MCF 10A (cell line): ENCODE measurements at regions not wholly inside any gene's neighbourhood (a gene's known extent, or its start where the extent isn't known, plus 50 kb on each side); places are given as distances from the start of the nearest gene placed in this dataset.

Experiments used
- BruUV-seq: library from RNA; stranded (reverse); fragments of 400-500 nt; replicated peaks from 2 replicates; lab custom pipeline; 2021; lab: Mats Ljungman, UMichigan
- CTCF ChIA-PET: fragments of 300-600 bp; sonication (Branson Sonifier 250); formaldehyde crosslinking; extraction: SDS; loops from one replicate; lab custom pipeline; 2021; ENCODE audit warnings: antibody characterized with exemption, inconsistent platforms; lab: Yijun Ruan, JAX
- POLR2A ChIA-PET: fragments of 300-600, 350-650 bp; sonication (Branson Sonifier 250); formaldehyde crosslinking; extraction: SDS; loops from one replicate; lab custom pipeline; 2020; ENCODE audit warnings: antibody characterized with exemption, inconsistent platforms; lab: Yijun Ruan, JAX
- DNase-seq: peaks from one replicate; pipeline ENCODE4 v3.0.0-alpha.2; 2018; ENCODE audit not compliant: unreplicated experiment
- H3K27ac Mint-ChIP-seq: one replicate; pipeline ENCODE4 v1.8.0; 2022; ENCODE audit warnings: mild to moderate bottlenecking, low read depth, mixed read lengths; ENCODE audit not compliant: unreplicated experiment
- H3K27me3 Mint-ChIP-seq: one replicate; pipeline ENCODE4 v1.8.0; 2022; ENCODE audit warnings: mixed read lengths; ENCODE audit not compliant: insufficient read depth, unreplicated experiment
- H3K36me3 Mint-ChIP-seq: one replicate; pipeline ENCODE4 v1.8.0; 2022; ENCODE audit warnings: mild to moderate bottlenecking, moderate library complexity, mixed read lengths; ENCODE audit not compliant: insufficient read depth, unreplicated experiment
- H3K4me1 Mint-ChIP-seq: one replicate; pipeline ENCODE4 v1.8.0; 2022; ENCODE audit warnings: mixed read lengths; ENCODE audit not compliant: insufficient read depth, unreplicated experiment
- H3K4me3 Mint-ChIP-seq: one replicate; pipeline ENCODE4 v1.8.0; 2022; ENCODE audit warnings: mild to moderate bottlenecking, moderate library complexity, mixed read lengths; ENCODE audit not compliant: unreplicated experiment
- H3K9me3 Mint-ChIP-seq: one replicate; pipeline ENCODE4 v1.8.0; 2022; ENCODE audit warnings: mixed read lengths; ENCODE audit not compliant: unreplicated experiment
- intact Hi-C: fragments of 100-400 bp; cut with micrococcal nuclease; formaldehyde crosslinking; loops from 2 replicates; pipeline ENCODE4 v1.14.1; 2022
- TF ChIP-seq, protein P1 (sequence below): fragments of 200-600 bp; IDR thresholded peaks from one replicate; pipeline ENCODE4 v1.8.0; 2022; ENCODE audit warnings: antibody characterized with exemption, mild to moderate bottlenecking; ENCODE audit not compliant: unreplicated experiment

DNA sequence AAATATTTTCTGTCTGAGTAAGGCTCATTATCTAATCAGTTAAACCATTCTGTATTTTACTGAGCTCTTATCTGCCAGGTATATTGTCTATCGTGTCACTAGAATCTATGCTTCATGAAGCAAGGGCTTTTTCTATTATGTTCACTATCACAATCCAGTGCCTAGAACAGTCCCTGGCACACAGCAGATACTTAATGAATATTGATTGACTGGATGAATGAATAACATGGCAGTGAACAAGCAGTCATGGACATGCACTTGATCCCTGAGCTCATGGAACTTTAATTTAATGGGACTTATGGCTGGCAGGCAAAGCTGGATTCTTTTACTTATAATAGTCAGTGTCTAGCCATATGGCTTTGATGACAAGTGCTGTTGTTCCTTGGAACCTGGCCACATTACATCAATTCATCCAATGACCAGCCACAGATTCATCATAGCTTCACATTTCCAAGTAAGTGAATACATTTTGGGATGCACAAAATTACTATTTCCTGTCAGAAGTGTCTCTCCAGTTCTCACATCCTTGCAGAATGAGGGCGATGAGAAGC, 214.8 kb downstream of the COG6 start:
- H3K9me3 Mint-ChIP-seq, result no peaks in the 10 kb centered on the region
- no peaks in the 10 kb centered on the region for H3K4me1 Mint-ChIP-seq
- TF ChIP-seq, protein P1, sequence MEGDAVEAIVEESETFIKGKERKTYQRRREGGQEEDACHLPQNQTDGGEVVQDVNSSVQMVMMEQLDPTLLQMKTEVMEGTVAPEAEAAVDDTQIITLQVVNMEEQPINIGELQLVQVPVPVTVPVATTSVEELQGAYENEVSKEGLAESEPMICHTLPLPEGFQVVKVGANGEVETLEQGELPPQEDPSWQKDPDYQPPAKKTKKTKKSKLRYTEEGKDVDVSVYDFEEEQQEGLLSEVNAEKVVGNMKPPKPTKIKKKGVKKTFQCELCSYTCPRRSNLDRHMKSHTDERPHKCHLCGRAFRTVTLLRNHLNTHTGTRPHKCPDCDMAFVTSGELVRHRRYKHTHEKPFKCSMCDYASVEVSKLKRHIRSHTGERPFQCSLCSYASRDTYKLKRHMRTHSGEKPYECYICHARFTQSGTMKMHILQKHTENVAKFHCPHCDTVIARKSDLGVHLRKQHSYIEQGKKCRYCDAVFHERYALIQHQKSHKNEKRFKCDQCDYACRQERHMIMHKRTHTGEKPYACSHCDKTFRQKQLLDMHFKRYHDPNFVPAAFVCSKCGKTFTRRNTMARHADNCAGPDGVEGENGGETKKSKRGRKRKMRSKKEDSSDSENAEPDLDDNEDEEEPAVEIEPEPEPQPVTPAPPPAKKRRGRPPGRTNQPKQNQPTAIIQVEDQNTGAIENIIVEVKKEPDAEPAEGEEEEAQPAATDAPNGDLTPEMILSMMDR, result no peak
- no peak overlapping the region for H3K4me3 Mint-ChIP-seq
- no peak for DNase-seq
- ChIA-PET CTCF (interaction anchor here (0.6 kb wide), 2 partner anchors 217 to 816 kb away, joined by 3 to 4 read pairs; no protein-coding TSS in a partner anchor), POLR2A (interaction anchor here (0.6 to 0.9 kb wide), 2 partner anchors 18 to 46 kb away, joined by 3 read pairs; no protein-coding TSS in a partner anchor)
- no TSS peak for BruUV-seq
- H3K27ac Mint-ChIP-seq, result no peak overlapping the region
- H3K27me3 Mint-ChIP-seq, result no peaks in the 10 kb centered on the region
- no peaks in the 10 kb centered on the region for H3K36me3 Mint-ChIP-seq
- intact Hi-C loops, result no loop called here

DNA sequence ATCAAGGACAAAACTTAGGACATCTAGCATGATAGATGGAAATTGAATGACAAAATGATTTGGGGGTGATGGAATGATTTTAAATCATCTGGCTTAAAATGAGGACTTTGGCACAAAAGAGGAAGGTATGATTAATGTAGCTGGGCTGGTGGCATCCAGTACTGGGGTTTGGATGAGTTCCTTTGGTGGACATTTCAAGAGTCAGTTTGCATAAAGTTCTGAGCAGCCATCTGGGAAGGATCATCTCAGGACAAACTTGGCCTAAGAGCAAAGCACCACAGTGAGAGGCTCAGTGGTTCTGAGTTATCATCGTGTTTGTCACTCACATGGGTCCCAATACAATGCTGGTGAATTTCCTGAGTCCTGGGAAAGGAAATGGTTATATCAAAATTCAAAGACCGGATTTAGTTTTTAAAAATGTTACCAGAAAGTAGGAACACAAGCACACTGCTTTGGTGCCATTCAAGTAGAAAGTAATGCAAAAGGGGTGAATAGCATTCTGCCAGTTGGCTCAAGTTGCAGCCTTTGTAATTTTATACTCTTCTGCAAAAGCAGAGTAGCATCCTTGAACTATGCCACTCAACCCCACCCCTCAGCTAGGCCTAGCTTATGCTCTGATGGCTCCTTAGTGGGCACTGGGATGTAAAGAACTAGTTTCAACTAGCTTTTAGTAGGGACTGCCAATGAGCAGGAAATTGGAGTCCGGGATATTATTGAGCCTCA, 219.0 kb downstream of the COG6 start:
- intact Hi-C loops, result no loop called here

DNA sequence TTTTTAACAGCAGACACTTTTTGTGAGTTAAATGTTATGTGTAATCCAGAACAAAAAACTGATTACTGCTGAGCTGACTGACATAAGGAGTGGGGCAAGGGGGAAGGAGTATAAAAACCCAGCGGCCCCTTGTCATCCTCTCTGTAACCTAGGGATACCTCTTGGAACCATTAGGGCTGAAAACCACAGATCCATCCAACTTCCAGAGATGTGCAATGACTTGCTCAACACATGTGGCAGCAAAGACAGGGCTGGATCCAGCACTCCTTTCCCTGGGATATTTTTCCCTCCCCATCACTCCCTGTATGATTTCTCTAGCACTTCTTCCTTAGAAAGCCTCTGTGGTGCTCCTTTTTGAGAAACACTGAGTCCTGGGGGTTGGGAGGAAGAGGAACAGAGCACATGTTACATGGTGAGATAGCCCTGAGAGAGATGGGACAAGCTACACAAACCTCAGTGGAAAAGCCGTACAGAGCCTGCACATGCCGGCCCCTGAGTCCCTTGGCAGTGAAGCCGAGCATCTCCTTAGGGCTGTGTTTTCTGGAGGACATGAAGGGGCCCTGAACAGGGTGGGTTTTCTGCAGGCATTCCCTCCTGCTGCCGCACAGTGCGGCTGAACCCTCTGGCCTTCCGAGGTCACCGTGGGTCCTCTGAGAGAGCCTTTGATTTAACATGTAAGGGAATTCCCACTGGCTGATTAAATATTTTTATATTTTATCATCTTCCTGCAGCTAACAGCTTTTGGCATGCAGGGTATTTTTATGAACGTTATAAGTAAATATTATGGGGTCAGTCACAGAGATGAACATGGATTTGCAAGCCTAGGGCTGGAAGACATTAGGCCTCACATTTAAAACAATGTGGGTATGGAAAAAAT, 219.9 kb downstream of the COG6 start:
- H3K4me1 Mint-ChIP-seq, result no peaks in the 10 kb centered on the region
- no peaks in the 10 kb centered on the region for H3K27me3 Mint-ChIP-seq
- H3K9me3 Mint-ChIP-seq, result no peaks in the 10 kb centered on the region
- TF ChIP-seq, protein P1, result no peak
- ChIA-PET POLR2A (no interaction called here), CTCF (no interaction called here)
- no peak overlapping the region for H3K27ac Mint-ChIP-seq
- no TSS peak for BruUV-seq
- intact Hi-C loops, result no loop called here
- H3K36me3 Mint-ChIP-seq, result no peaks in the 10 kb centered on the region
- H3K4me3 Mint-ChIP-seq, result no peak overlapping the region
- no peak for DNase-seq

More for the DNA sequence above, 219.0 kb downstream of the COG6 start:
- Mint-ChIP-seq H3K27me3 (no peaks in the 10 kb centered on the region), H3K9me3 (no peaks in the 10 kb centered on the region), H3K27ac (no peak overlapping the region), H3K4me1 (no peaks in the 10 kb centered on the region), H3K4me3 (no peak overlapping the region), H3K36me3 (no peaks in the 10 kb centered on the region)
- no TSS peak for BruUV-seq
- TF ChIP-seq, protein P1, result no peak
- ChIA-PET POLR2A (no interaction called here), CTCF (no interaction called here)
- DNase-seq, result no peak

DNA sequence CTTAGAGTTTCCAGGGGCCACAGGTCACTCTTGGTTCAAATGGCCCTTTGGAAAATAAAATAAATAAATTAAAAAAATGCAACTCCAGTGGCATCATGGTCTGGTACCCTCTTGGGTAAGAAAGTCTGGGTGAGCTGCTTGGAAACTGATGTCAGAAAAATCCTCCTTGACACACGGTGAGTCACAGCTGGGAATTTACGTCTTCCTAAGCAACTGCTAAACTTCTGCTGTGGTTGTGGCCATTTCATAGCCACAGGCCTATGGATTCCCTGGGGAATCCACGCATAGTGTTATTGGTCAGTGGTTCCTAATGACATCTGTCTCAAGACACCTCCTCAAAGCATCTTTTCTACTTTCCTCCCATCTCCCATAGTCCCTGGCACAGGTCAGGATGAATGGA, 220.8 kb downstream of the COG6 start:
- Mint-ChIP-seq H3K27ac (no peak overlapping the region), H3K4me1 (no peaks in the 10 kb centered on the region), H3K36me3 (no peaks in the 10 kb centered on the region), H3K9me3 (no peaks in the 10 kb centered on the region), H3K4me3 (no peak overlapping the region), H3K27me3 (no peaks in the 10 kb centered on the region)
- CTCF ChIA-PET, result no interaction called here
- POLR2A ChIA-PET, result no interaction called here
- intact Hi-C loops, result no loop called here
- no TSS peak for BruUV-seq
- TF ChIP-seq, protein P1, result no peak
- DNase-seq, result peak; percentile 74
